IMR-90 (cell line): ENCODE measurements at regions not wholly inside any gene's neighbourhood (a gene's known extent, or its start where the extent isn't known, plus 50 kb on each side); places are given as distances from the start of the nearest gene placed in this dataset.

Experiments used
- ATAC-seq: fragments of 200-7000 bp; cut with Tn5 transposase; 2 replicates; pipeline ENCODE4 v1.9.1; 2020; ENCODE audit warnings: low read depth, mild to moderate bottlenecking, moderate library complexity
- BruUV-seq: library from RNA; stranded (reverse); fragments of 400-500 nt; replicated peaks from 2 replicates; lab custom pipeline; 2021; lab: Mats Ljungman, UMichigan
- CTCF ChIA-PET: fragments of 300-600 bp; formaldehyde crosslinking; extraction: SDS; loops from one replicate; lab custom pipeline; 2021; ENCODE audit warnings: antibody characterized with exemption; lab: Yijun Ruan, JAX
- POLR2A ChIA-PET: fragments of 300-600 bp; sonication (Branson Sonifier 250); formaldehyde crosslinking; loops from one replicate; lab custom pipeline; 2022; ENCODE audit warnings: antibody characterized with exemption; ENCODE audit not compliant: unreplicated experiment; lab: Charles Lee
- DNase-seq: peaks from one replicate; pipeline ENCODE4 v3.0.0; 2013
- H2AFZ ChIP-seq: replicated peaks from 2 replicates; pipeline ENCODE3; 2013; ENCODE audit warnings: low read length, mild to moderate bottlenecking; ENCODE audit not compliant: poor library complexity
- H2AK5ac ChIP-seq: 2 replicates; pipeline ENCODE4 v1.6.1; 2013; ENCODE audit warnings: low read depth, low read length, inconsistent platforms
- H2AK9ac ChIP-seq: replicated peaks from 2 replicates; pipeline ENCODE3; 2013; ENCODE audit warnings: mild to moderate bottlenecking, low read depth, low read length, moderate library complexity; ENCODE audit not compliant: poor library complexity
- H2BK120ac ChIP-seq: 2 replicates; pipeline ENCODE4 v1.6.1; 2013; ENCODE audit warnings: low read depth, low read length, inconsistent platforms
- H2BK15ac ChIP-seq: 3 replicates; pipeline ENCODE4 v1.6.1; 2013; ENCODE audit warnings: low read depth, low read length, inconsistent platforms
- H2BK20ac ChIP-seq: 2 replicates; pipeline ENCODE4 v1.6.1; 2013; ENCODE audit warnings: low read depth, mild to moderate bottlenecking, inconsistent platforms, low read length, moderate library complexity
- H2BK5ac ChIP-seq: 2 replicates; pipeline ENCODE4 v1.6.1; 2013; ENCODE audit warnings: mild to moderate bottlenecking, low read depth, low read length, inconsistent platforms; ENCODE audit not compliant: poor library complexity, severe bottlenecking
- H3K14ac ChIP-seq: replicated peaks from 2 replicates; pipeline ENCODE4 v1.6.1; 2013; ENCODE audit warnings: low read depth, low read length, inconsistent platforms
- H3K18ac ChIP-seq: 2 replicates; pipeline ENCODE4 v1.6.1; 2013; ENCODE audit warnings: low read depth, low read length, control low read depth
- H3K23ac ChIP-seq: 2 replicates; pipeline ENCODE4 v1.6.1; 2013; ENCODE audit warnings: low read depth, low read length, inconsistent platforms
- H3K27ac ChIP-seq: 2 replicates; pipeline ENCODE4 v1.5.1; 2013; ENCODE audit warnings: mild to moderate bottlenecking, control low read depth, low read length; ENCODE audit not compliant: insufficient read depth
- H3K27me3 ChIP-seq: 2 replicates; pipeline ENCODE4 v1.6.1; 2013; ENCODE audit warnings: low read length; ENCODE audit not compliant: control insufficient read depth, insufficient read depth
- H3K36me3 ChIP-seq: 2 replicates; pipeline ENCODE4 v1.6.1; 2013; ENCODE audit warnings: low read length, mixed read lengths; ENCODE audit not compliant: control insufficient read depth, insufficient read depth
- H3K4ac ChIP-seq: 2 replicates; pipeline ENCODE4 v1.6.1; 2013; ENCODE audit warnings: low read depth, low read length, inconsistent platforms
- H3K4me1 ChIP-seq: 2 replicates; pipeline ENCODE4 v1.6.1; 2013; ENCODE audit warnings: low read length, mixed read lengths; ENCODE audit not compliant: control insufficient read depth, insufficient read depth
- H3K4me2 ChIP-seq: 2 replicates; pipeline ENCODE4 v1.6.1; 2013; ENCODE audit warnings: low read depth, mild to moderate bottlenecking, control low read depth, low read length, moderate library complexity
- H3K4me3 ChIP-seq: 2 replicates; pipeline ENCODE4 v1.5.1; 2013; ENCODE audit warnings: low read depth, mild to moderate bottlenecking, control low read depth, low read length, moderate library complexity; ENCODE audit not compliant: insufficient read depth
- H3K56ac ChIP-seq: 2 replicates; pipeline ENCODE4 v1.6.1; 2013; ENCODE audit warnings: low read length, inconsistent platforms; ENCODE audit not compliant: insufficient read depth; ENCODE audit errors: extremely low read depth
- H3K79me1 ChIP-seq, 2 experiments: 2 replicates each; pipeline ENCODE4 v1.6.1; 2013; ENCODE audit warnings: low read length in 2 of 2, inconsistent platforms in 1 of 2, low read depth in 1 of 2
- H3K9ac ChIP-seq: 2 replicates; pipeline ENCODE4 v1.6.1; 2013; ENCODE audit warnings: low read depth, low read length, control low read depth
- H3K9me1 ChIP-seq: 2 replicates; pipeline ENCODE4 v1.6.1; 2013; ENCODE audit warnings: low read length, inconsistent platforms; ENCODE audit not compliant: insufficient read depth
- H3K9me3 ChIP-seq: 2 replicates; pipeline ENCODE4 v1.6.1; 2013; ENCODE audit warnings: low read length; ENCODE audit not compliant: control insufficient read depth, insufficient read depth
- H4K20me1 ChIP-seq: 2 replicates; pipeline ENCODE4 v1.6.1; 2013; ENCODE audit warnings: low read length, inconsistent platforms; ENCODE audit not compliant: insufficient read depth
- H4K5ac ChIP-seq: 2 replicates; pipeline ENCODE4 v1.6.1; 2013; ENCODE audit warnings: mild to moderate bottlenecking, low read depth, low read length, control low read depth
- H4K8ac ChIP-seq, 2 experiments: 2 replicates each; pipeline ENCODE4 v1.6.1; 2013; ENCODE audit warnings: low read depth in 2 of 2, low read length in 2 of 2, control low read depth in 1 of 2, inconsistent platforms in 1 of 2
- H4K91ac ChIP-seq: 2 replicates; pipeline ENCODE4 v1.6.1; 2013; ENCODE audit warnings: low read depth, low read length, inconsistent platforms; ENCODE audit not compliant: insufficient read depth
- BHLHE40 ChIP-seq: fragments of 150-350 bp; IDR thresholded peaks from 2 replicates; pipeline ENCODE4 v1.6.1; 2016; ENCODE audit warnings: mild to moderate bottlenecking, low read depth, low read length
- CEBPB ChIP-seq: IDR thresholded peaks from 2 replicates; pipeline ENCODE4 v1.6.1; 2012; ENCODE audit warnings: low read depth, low read length, improper control_type of control experiment
- CHD1 ChIP-seq: IDR thresholded peaks from 2 replicates; pipeline ENCODE4 v1.6.1; 2012; ENCODE audit warnings: low read depth, low read length, improper control_type of control experiment
- CTCF ChIP-seq: conservative IDR thresholded peaks from 2 replicates; pipeline ENCODE4 v1.5.1; 2012; ENCODE audit warnings: mild to moderate bottlenecking, low read depth, low read length, improper control_type of control experiment
- ELK1 ChIP-seq: fragments of 150-350 bp; IDR thresholded peaks from 2 replicates; pipeline ENCODE4 v1.6.1; 2016; ENCODE audit warnings: low read depth, mild to moderate bottlenecking, low read length, moderate library complexity, borderline replicate concordance
- FOS ChIP-seq: fragments of 150-350 bp; IDR thresholded peaks from 2 replicates; pipeline ENCODE4 v1.6.1; 2016; ENCODE audit warnings: low read depth, low read length
- MAFK ChIP-seq: IDR thresholded peaks from 2 replicates; pipeline ENCODE4 v1.6.1; 2012; ENCODE audit warnings: low read depth, low read length, improper control_type of control experiment
- POLR2A ChIP-seq: IDR thresholded peaks from 2 replicates; pipeline ENCODE4 v1.6.1; 2012; ENCODE audit warnings: mild to moderate bottlenecking, low read depth, low read length
- RCOR1 ChIP-seq: IDR thresholded peaks from 2 replicates; pipeline ENCODE4 v1.6.1; 2012; ENCODE audit warnings: mild to moderate bottlenecking, low read length, improper control_type of control experiment; ENCODE audit not compliant: insufficient replicate concordance
- RFX5 ChIP-seq: IDR thresholded peaks from 2 replicates; pipeline ENCODE4 v1.8.0; 2012; ENCODE audit warnings: low read depth, mild to moderate bottlenecking, low read length, moderate library complexity
- SMC3 ChIP-seq: fragments of 150-350 bp; IDR thresholded peaks from 2 replicates; pipeline ENCODE4 v1.6.1; 2016; ENCODE audit warnings: low read depth, mild to moderate bottlenecking, antibody characterized with exemption, low read length, moderate library complexity
- dilution Hi-C: fragments of 300-500 bp; cut with HindIII; formaldehyde crosslinking; loops from one replicate; pipeline ENCODE4 v1.14.3; 2018; ENCODE audit warnings: low sequenced_read_pairs; ENCODE audit not compliant: unreplicated experiment
- in situ Hi-C: fragments of 300-500 bp; cut with MboI; formaldehyde crosslinking; loops from 3 replicates; pipeline ENCODE4 v1.14.3; 2019; ENCODE audit warnings: low sequenced_read_pairs, inconsistent platforms, mixed read lengths
- intact Hi-C: fragments of 100-400 bp; cut with micrococcal nuclease; formaldehyde crosslinking; loops from 2 replicates; pipeline ENCODE4 v1.10.0; 2022

GRCh38 chrX:84830836-84831235, 172.8 kb upstream of the APOOL start:
- Histone ChIP-seq H2BK5ac (no peak overlapping the region), H2BK15ac (no peak overlapping the region), H3K23ac (no peak overlapping the region), H4K20me1 (no peaks in the 10 kb centered on the region), H4K8ac (no peak overlapping the region), H4K5ac (no peak overlapping the region), H3K9me1 (no peaks in the 10 kb centered on the region), H2AK5ac (no peak overlapping the region), H3K9me3 (no peaks in the 10 kb centered on the region), H3K9ac (no peak overlapping the region), H3K56ac (no peak overlapping the region), H3K4me2 (no peak overlapping the region), H3K27me3 (no peaks in the 10 kb centered on the region), H3K36me3 (no peaks in the 10 kb centered on the region), H3K4me3 (no peak overlapping the region), H3K14ac (no peak overlapping the region), H3K79me1 (no peaks in the 10 kb centered on the region), H2AFZ (no peak overlapping the region), H4K91ac (no peak overlapping the region), H3K4me1 (no peaks in the 10 kb centered on the region), H2BK120ac (no peak overlapping the region), H2AK9ac (no peak overlapping the region), H3K4ac (no peak overlapping the region), H2BK20ac (no peak overlapping the region), H3K27ac (no peak overlapping the region), H3K18ac (no peak overlapping the region)
- dilution Hi-C loops (no loop called here), in situ Hi-C loops (no loop called here), intact Hi-C loops (no loop called here)
- DNase-seq (no peak), ATAC-seq (no peak)
- no TSS peak for BruUV-seq
- CTCF ChIA-PET: no interaction called here
- no peak for TF ChIP-seq POLR2A
- no peak for TF ChIP-seq CEBPB
- no peak for TF ChIP-seq ELK1
- no peak for TF ChIP-seq CHD1
- TF ChIP-seq CTCF: no peak
- TF ChIP-seq RCOR1: no peak
- TF ChIP-seq SMC3: no peak
- TF ChIP-seq FOS: no peak
- TF ChIP-seq BHLHE40: no peak
- no peak for TF ChIP-seq MAFK
- TF ChIP-seq RFX5: no peak
- POLR2A ChIA-PET: no interaction called here
